Testis (tissue), 2 donors: ENCODE measurements at regions not wholly inside any gene's neighbourhood (a gene's known extent, or its start where the extent isn't known, plus 50 kb on each side); places are given as distances from the start of the nearest gene placed in this dataset.
"Not testable (repeated sequence)": the region's sequence is repeated elsewhere in the genome, so short reads cannot be mapped to it uniquely, and the experiment has no call there.

Source experiments
- DNase-seq: peaks from one replicate; pipeline ENCODE4 v3.0.0-alpha.2; 2019
- H3K27ac ChIP-seq, 2 donors: fragments of 200-600 bp; sonication (generic); one replicate each; pipeline ENCODE4 v1.5.1; 2019
- H3K27me3 ChIP-seq: fragments of 200-600 bp; sonication (generic); one replicate; pipeline ENCODE4 v1.5.1; 2019
- H3K36me3 ChIP-seq: fragments of 200-600 bp; sonication (generic); one replicate; pipeline ENCODE4 v1.5.1; 2017; ENCODE audit warnings: low read depth; ENCODE audit errors: missing control alignments
- H3K4me1 ChIP-seq: fragments of 200-600 bp; sonication (generic); one replicate; pipeline ENCODE4 v1.5.1; 2019
- H3K4me3 ChIP-seq, 2 donors: fragments of 200-600 bp; sonication (generic); one replicate each; pipeline ENCODE4 v1.5.1; 2017 to 2019
- H3K9me3 ChIP-seq: fragments of 200-600 bp; sonication (generic); one replicate; pipeline ENCODE4 v1.5.1; 2017
- CTCF ChIP-seq, 3 experiments: fragments of 450-650 bp in 2 of 3; fragments of 200-600 bp in 1 of 3; sonication (generic) in 1 of 3; IDR thresholded peaks; one replicate each; pipeline ENCODE4 v1.5.1; 2016 to 2019; ENCODE audit warnings: antibody characterized with exemption in 3 of 3, mild to moderate bottlenecking in 2 of 3, moderate library complexity in 1 of 3
- POLR2A ChIP-seq: fragments of 450-650 bp; IDR thresholded peaks from one replicate; pipeline ENCODE4 v1.6.1; 2017; ENCODE audit warnings: antibody characterized with exemption, mild to moderate bottlenecking, moderate library complexity
- WGBS, 2 donors: methylation state at CpG; one replicate each; pipeline ENCODE4 v1.1.5; 2018; 5-methylcytosine and 5-hydroxymethylcytosine counted together
- intact Hi-C: fragments of 100-400 bp; cut with DNase I; formaldehyde crosslinking; loops from one replicate; pipeline ENCODE4 v1.15.1; 2023; ENCODE audit warnings: low total_unique reads

GRCh38 chr7:94706996-94707740 is 51.2 kb upstream of the SGCE start:
- Histone ChIP-seq H3K36me3 (no peaks in the 10 kb centered on the region), H3K4me3 (no peak overlapping the region), H3K9me3 (no peaks in the 10 kb centered on the region), H3K27me3 (no peaks in the 10 kb centered on the region), H3K4me1 (no peaks in the 10 kb centered on the region), H3K27ac (no peak overlapping the region)
- DNase-seq = no peak
- intact Hi-C loops = no loop called here
- WGBS, 2 donors = 58 to 66% methylated on average over 6 of the region's 6 CpGs
- TF ChIP-seq CTCF (IDR thresholded peaks at IDR 0.05) (no peak), POLR2A (no peak)

DNA sequence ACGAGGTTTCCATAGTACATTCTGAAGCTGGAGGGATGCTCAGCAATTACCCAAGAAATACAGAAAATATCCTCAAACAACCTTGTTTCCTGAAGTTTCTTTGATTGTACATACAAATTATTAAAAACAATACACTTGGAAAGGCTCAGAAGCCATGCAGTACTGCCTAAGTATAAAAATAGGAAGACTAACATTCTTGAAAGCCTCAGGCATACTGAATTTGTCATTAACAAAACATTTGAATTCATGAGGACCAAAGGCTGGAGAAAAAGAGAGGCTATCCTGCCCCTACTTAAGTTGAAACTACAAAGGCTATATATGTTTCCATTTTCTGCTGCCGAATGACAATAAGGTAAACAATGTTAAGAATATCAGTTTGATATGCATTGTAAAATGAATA is 54.3 kb upstream of the SGCE start:
- H3K27me3 ChIP-seq = no peaks in the 10 kb centered on the region
- H3K4me3 ChIP-seq = no peak overlapping the region
- TF ChIP-seq POLR2A = no peak
- TF ChIP-seq CTCF (IDR thresholded peaks at IDR 0.05) = no peak
- no peaks in the 10 kb centered on the region for H3K36me3 ChIP-seq
- no peak overlapping the region for H3K27ac ChIP-seq
- intact Hi-C loops = no loop called here
- no peak for DNase-seq
- 67 to 79% methylated on average over 2 of the region's 2 CpGs for WGBS, 2 donors
- no peaks in the 10 kb centered on the region for H3K9me3 ChIP-seq
- no peaks in the 10 kb centered on the region for H3K4me1 ChIP-seq

- H3K4me3 ChIP-seq, H3K27me3 ChIP-seq, DNase-seq, H3K4me1 ChIP-seq, intact Hi-C loops, H3K9me3 ChIP-seq, H3K27ac ChIP-seq, H3K36me3 ChIP-seq: not testable (repeated sequence)
- WGBS, 2 donors = 90 to 96% methylated on average over 8 of the region's 8 CpGs
Observed at GRCh38 chr7:94722360-94722759, 66.4 kb upstream of the SGCE start.

DNA sequence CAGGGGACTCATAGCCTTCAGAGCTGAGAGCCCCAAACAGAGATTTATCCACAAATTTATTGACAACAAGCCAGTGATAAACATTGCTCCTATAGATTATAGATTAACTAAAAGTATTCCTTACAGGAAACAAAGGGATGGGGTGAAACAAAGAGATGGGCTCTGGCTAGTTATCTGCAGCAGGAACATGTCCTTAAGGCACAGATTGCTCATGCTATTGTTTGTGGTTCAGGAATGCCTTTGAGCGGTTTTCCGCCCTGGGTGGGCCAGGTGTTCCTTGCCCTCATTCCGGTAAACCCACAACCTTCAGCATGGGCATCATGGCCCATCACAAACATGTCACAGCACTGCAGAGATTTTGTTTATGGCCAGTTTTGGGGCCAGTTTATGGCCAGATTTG is 73.0 kb upstream of the SGCE start:
- intact Hi-C loops, DNase-seq, H3K36me3 ChIP-seq, H3K9me3 ChIP-seq, H3K27me3 ChIP-seq, H3K27ac ChIP-seq, H3K4me3 ChIP-seq, H3K4me1 ChIP-seq: not testable (repeated sequence)
- WGBS, 2 donors = 93 to 97% methylated on average over 3 of the region's 3 CpGs

DNA sequence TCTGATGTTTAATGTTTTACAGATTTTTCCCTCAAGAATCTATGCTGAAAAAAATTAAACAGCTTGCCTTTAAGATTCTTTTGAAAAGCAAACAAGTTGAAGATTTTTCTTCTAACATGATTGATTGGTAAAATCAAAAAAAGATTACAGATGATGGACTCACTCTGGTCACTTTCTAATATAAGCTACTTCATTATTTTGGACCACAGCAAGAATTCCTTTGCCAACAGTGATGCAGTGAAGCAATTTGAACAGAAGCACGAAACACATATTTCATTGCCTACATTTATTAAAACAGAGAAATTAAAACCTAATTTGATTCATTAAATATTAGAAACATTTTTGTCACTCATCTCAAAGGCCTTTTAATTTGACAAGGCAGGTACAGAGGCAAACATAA is 82.1 kb upstream of the SGCE start:
- DNase-seq = no peak
- WGBS, 2 donors = 84 to 92% methylated on average over 1 of the region's 1 CpG

More for the DNA sequence above, 82.1 kb upstream of the SGCE start:
- no peak overlapping the region for H3K4me3 ChIP-seq
- intact Hi-C loops = no loop called here
- no peak overlapping the region for H3K27ac ChIP-seq
- no peaks in the 10 kb centered on the region for H3K27me3 ChIP-seq
- no peaks in the 10 kb centered on the region for H3K36me3 ChIP-seq
- peaks cover 6% of the 10 kb centered on the region for H3K4me1 ChIP-seq
- no peaks in the 10 kb centered on the region for H3K9me3 ChIP-seq
- TF ChIP-seq POLR2A (no peak), CTCF (IDR thresholded peaks at IDR 0.05) (no peak)
